SK-N-MC (cell line): ENCODE measurements at regions not wholly inside any gene's neighbourhood (a gene's known extent, or its start where the extent isn't known, plus 50 kb on each side); places are given as distances from the start of the nearest gene placed in this dataset.

ENCODE experiments used
- DNase-seq: peaks from one replicate; pipeline ENCODE4 v3.0.0-alpha.2; 2011; ENCODE audit warnings: low read depth, low spot score
- H3K27ac ChIP-seq: fragments of 200-600 bp; sonication (generic); 2 replicates; pipeline ENCODE4 v1.5.1; 2016; ENCODE audit warnings: mixed run types
- H3K36me3 ChIP-seq: fragments of 200-600 bp; sonication (generic); 2 replicates; pipeline ENCODE4 v1.6.1; 2017; ENCODE audit warnings: antibody characterized with exemption, low read length, mixed read lengths; ENCODE audit not compliant: insufficient read depth
- H3K4me3 ChIP-seq: fragments of 200-600 bp; sonication (generic); 2 replicates; pipeline ENCODE4 v1.5.1; 2016
- H3K9ac ChIP-seq: fragments of 200-600 bp; sonication (generic); 2 replicates; pipeline ENCODE4 v1.8.0; 2017; ENCODE audit warnings: mixed run types, mixed read lengths; ENCODE audit not compliant: insufficient read length
- H3K9me3 ChIP-seq: fragments of 200-600 bp; sonication (generic); 2 replicates; pipeline ENCODE4 v1.6.1; 2017; ENCODE audit warnings: low read depth, mild to moderate bottlenecking, antibody characterized with exemption, low read length, moderate library complexity, mixed read lengths
- EZH2 ChIP-seq: fragments of 200-600 bp; sonication (generic); IDR thresholded peaks from one replicate; pipeline ENCODE4 v1.6.1; 2017; ENCODE audit warnings: antibody characterized with exemption
- FOXP2 ChIP-seq: optimal IDR thresholded peaks from 2 replicates; pipeline ENCODE3; 2011; ENCODE audit warnings: mild to moderate bottlenecking, moderate library complexity; ENCODE audit not compliant: insufficient read depth; ENCODE audit errors: extremely low read length, control extremely low read depth
- POLR2AphosphoS5 ChIP-seq: IDR thresholded peaks from 2 replicates; pipeline ENCODE4 v1.6.1; 2012; ENCODE audit warnings: mild to moderate bottlenecking, low read depth, low read length, borderline replicate concordance

DNA sequence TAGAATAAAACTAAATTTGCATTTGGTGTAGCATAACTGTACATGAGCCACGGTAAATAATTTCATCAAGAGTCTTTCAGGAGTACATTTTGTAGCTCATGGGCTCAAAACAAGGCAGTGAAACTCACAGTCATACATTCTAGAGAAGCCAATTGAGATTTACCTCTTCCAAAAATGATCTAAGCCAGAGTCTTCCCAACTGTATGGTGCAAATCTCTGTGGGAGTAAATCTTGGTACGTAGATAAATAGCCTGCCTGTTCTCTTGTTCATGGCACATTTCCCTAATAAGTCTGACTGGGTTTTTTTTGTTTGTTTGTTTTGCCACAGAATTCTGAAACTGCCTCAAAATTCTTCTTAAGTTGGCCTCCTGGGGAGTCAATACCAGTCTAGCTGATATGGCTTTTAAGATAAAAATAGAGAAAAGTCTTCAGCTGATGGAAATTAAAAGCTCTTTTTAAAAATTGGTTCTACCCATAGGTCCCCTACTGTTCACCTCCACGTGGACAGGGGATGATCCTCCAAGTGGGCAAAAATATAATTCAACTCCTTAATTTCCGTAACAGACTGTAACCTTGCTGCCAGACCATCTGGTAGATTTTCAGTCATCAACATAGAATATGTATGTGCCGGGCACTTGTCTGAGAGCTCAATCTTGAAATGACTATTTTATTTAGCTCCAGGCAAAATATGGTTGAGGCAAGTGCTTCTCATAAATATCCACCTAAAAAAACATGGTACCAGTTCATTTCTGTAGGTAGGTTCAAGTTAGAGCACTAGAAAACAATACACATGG is 365.4 kb downstream of the PDHA2 start:
- Histone ChIP-seq H3K9ac (no peak overlapping the region), H3K4me3 (no peak overlapping the region), H3K36me3 (no peaks in the 10 kb centered on the region), H3K9me3 (no peaks in the 10 kb centered on the region), H3K27ac (no peak overlapping the region)
- DNase-seq, result no peak
- TF ChIP-seq EZH2, result no peak
- no peak for TF ChIP-seq POLR2AphosphoS5
- TF ChIP-seq FOXP2, result no peak

DNA sequence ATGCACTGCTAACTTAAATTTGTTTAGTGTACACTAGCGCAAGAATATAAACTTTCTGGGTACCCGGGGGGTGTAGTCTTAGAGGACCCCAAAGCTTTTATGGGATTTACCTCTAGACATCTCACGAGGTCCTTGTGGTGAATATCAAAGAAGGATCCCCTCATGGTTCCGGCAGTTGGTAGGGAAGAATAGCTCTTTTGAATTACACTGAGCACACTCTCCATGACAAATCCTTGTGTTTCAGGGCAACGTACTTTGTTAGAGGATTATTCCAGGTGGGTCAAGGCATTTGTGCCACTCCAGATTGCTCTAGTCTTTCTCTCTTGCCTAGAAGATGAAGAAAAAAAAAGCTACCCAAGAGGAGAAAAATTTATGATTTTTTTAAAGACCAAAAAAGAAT is 387.6 kb downstream of the PDHA2 start:
- Histone ChIP-seq H3K9ac (no peak overlapping the region), H3K9me3 (no peaks in the 10 kb centered on the region), H3K36me3 (no peaks in the 10 kb centered on the region), H3K27ac (no peak overlapping the region), H3K4me3 (no peak overlapping the region)
- TF ChIP-seq FOXP2, result no peak
- no peak for TF ChIP-seq POLR2AphosphoS5
- no peak for TF ChIP-seq EZH2
- DNase-seq, result no peak

DNA sequence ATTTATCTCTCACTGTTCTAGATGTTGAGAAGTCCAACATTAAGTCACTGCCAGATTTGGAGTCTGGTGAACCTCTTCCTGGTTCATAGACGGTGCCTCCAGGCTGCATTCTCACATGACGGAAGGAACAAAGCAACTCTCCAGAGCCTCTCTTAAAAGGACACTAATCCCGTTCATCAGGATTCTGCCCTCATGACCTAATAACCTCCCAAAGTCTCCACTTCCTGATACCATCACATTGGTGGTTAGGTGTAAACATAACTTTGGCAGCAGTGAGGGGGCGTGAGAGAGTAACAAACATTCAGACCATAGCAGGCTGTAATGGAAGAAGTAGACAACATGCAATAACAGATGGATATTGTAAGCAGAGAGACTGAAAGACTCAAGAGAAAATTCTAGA is 388.6 kb downstream of the PDHA2 start:
- H3K9me3 ChIP-seq, result no peaks in the 10 kb centered on the region
- no peak overlapping the region for H3K4me3 ChIP-seq
- TF ChIP-seq FOXP2 (no peak), EZH2 (no peak)
- no peak overlapping the region for H3K9ac ChIP-seq
- H3K27ac ChIP-seq, result no peak overlapping the region
- H3K36me3 ChIP-seq, result no peaks in the 10 kb centered on the region
- DNase-seq, result no peak

DNA sequence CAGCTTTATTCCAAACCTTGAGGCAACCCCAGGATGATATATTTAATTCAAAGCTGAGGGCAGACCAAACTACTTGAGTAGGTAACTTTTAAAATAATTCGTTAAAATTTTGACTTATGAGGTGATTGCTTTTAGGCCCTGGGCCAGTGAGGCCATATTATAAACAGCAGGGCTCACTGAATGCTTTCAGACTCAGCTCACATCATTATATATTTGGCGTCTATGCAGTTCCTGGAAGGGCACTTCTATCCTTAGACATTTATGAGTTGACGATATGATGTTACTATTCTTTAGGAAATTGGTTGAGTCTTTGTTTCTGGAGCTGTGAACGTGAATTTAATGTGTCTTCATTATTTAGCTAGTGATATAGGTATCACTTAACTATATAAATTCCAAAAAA is 400.1 kb downstream of the PDHA2 start:
- H3K9me3 ChIP-seq, result no peaks in the 10 kb centered on the region
- H3K9ac ChIP-seq, result no peak overlapping the region
- H3K4me3 ChIP-seq, result no peak overlapping the region
- H3K36me3 ChIP-seq, result no peaks in the 10 kb centered on the region
- no peak for DNase-seq
- H3K27ac ChIP-seq, result no peak overlapping the region
- TF ChIP-seq EZH2, result no peak
- no peak for TF ChIP-seq FOXP2
- TF ChIP-seq POLR2AphosphoS5, result no peak

DNA sequence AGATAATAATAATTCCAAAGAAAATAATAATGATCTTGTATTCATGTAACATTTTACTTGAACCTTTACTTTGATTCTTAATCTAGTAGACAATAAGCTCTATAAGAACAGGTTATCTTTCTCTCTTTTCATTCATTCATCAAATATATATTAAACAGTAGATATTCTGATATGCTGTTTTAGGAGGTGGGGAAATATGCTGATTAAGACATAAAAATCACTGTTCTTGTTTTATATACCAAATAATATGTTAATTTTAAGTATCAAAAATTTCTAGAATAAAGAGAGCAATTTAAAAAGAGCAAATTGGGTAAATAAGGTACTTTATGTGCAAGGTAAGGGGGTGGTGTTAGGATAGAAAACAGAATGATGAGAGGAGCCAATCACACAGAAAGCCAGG is 401.9 kb downstream of the PDHA2 start:
- H3K9ac ChIP-seq, result no peak overlapping the region
- no peak overlapping the region for H3K4me3 ChIP-seq
- no peaks in the 10 kb centered on the region for H3K36me3 ChIP-seq
- TF ChIP-seq POLR2AphosphoS5 (no peak), FOXP2 (no peak), EZH2 (no peak)
- no peak overlapping the region for H3K27ac ChIP-seq
- DNase-seq, result no peak
- no peaks in the 10 kb centered on the region for H3K9me3 ChIP-seq

DNA sequence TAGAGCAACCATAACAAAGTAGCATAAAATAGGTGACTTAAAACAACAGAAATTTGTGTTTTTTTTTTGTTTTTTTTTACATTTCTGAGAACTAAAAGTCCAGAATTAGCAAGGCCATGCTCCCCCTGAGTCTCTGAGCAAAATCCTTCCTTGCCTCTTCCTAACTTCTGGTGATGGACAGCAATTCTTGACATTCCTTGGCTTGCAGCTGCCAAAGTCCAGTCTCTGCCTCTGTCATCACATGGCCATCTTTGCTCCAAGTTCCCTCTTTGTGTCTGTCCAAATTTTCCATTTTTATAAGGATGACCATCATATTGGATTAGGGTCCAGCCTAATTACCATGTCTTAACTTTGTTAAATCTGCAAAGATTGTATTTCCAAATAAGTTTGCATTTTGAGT is 407.2 kb downstream of the PDHA2 start:
- no peaks in the 10 kb centered on the region for H3K9me3 ChIP-seq
- TF ChIP-seq POLR2AphosphoS5 (no peak), EZH2 (no peak), FOXP2 (no peak)
- no peak for DNase-seq
- no peak overlapping the region for H3K9ac ChIP-seq
- no peak overlapping the region for H3K27ac ChIP-seq
- H3K36me3 ChIP-seq, result no peaks in the 10 kb centered on the region
- no peak overlapping the region for H3K4me3 ChIP-seq

DNA sequence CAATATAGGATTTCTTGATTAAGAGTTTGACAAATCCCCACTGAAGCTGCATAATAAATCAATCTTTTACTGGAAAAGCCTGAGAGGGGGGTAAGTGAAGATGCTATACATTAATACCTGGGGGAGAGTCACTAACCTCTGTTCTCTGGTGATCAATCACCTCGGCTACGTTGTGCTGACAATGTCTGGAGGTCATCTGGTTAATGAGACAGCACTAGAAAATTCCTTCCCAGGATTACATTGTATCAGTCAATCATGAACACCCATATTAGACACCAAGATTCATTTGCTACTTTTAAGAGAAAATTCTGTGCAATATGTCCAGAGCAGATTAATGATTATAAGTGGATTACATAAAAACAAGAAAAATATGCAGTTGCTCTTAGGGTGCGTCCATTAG is 408.3 kb downstream of the PDHA2 start:
- H3K9ac ChIP-seq, result no peak overlapping the region
- H3K4me3 ChIP-seq, result no peak overlapping the region
- no peaks in the 10 kb centered on the region for H3K9me3 ChIP-seq
- no peaks in the 10 kb centered on the region for H3K36me3 ChIP-seq
- no peak for DNase-seq
- no peak overlapping the region for H3K27ac ChIP-seq
- TF ChIP-seq EZH2 (no peak), FOXP2 (no peak), POLR2AphosphoS5 (no peak)

DNA sequence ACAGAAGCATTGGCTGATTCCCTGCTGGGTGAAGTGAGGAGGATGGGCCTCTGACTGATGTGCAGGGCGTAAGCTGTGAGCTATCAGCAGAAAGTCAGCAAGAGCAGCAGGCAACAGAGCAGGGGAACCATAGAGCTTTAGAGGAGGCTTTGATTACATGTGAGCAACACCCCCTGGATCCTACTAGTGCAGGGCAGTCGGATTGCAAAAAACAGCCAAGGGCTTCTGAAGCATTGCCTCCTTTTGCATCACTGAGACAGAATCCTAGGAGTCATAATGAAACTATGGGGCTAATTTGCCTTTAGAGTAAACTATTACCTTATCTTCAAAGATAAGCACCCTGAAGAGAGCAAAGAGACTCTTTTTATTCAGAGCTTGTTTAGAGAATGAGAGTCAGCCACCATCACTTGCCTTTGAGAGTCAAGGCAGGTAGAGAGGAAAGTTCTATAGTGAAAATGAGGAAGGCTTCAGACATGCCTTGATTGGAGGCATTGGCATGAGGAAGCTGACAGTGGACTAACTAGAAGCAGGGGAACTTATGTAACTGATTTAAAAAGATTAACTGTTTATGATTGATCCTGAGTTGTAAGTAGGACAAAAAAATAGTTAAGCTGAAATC is 420.3 kb downstream of the PDHA2 start:
- no peak overlapping the region for H3K27ac ChIP-seq
- no peak for TF ChIP-seq POLR2AphosphoS5
- TF ChIP-seq EZH2, result no peak
- no peak for TF ChIP-seq FOXP2
- no peak overlapping the region for H3K9ac ChIP-seq
- H3K9me3 ChIP-seq, result no peaks in the 10 kb centered on the region
- DNase-seq, result no peak
- no peak overlapping the region for H3K4me3 ChIP-seq
- no peaks in the 10 kb centered on the region for H3K36me3 ChIP-seq

DNA sequence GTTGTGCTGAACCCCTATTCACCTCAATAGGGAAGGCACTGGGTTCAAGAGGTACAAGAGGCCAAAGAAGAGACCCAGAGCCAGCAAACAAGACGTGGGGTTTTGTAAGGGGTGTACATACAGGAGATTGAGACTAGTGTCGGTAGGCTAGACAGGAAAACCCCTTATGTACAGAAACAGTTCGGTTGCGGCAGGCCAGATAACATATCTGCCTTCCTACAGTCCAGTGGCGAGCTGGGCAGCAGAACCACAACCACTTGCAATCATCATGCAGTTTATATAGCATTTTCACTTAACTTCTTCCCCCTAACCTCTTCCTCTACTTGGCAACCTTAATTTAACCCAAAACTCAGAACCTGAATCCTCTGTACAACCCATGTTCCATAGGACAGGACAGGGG is 422.2 kb downstream of the PDHA2 start:
- no peaks in the 10 kb centered on the region for H3K36me3 ChIP-seq
- TF ChIP-seq EZH2, result no peak
- no peak for TF ChIP-seq FOXP2
- TF ChIP-seq POLR2AphosphoS5, result no peak
- no peaks in the 10 kb centered on the region for H3K9me3 ChIP-seq
- no peak for DNase-seq
- H3K4me3 ChIP-seq, result no peak overlapping the region
- H3K27ac ChIP-seq, result no peak overlapping the region
- H3K9ac ChIP-seq, result no peak overlapping the region

DNA sequence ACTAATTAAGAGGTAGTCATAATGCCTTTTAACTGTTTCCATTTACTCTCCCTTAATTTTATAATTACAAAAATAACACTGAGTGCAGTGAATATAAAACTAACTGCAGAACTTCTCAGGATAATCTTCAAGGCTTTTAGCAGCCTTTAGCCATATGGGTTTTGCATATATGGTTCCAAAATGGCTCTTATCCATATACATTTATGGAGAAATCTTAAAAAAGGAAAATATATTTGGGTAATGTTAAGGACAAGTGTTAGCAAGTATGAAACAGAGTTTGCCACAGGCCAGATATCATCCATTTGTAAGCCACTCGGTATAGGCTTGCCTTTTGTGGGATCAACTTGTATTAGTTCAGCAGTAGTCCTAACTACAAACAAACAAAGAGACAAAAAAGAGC is 423.4 kb downstream of the PDHA2 start:
- DNase-seq, result no peak
- TF ChIP-seq FOXP2, result no peak
- no peak for TF ChIP-seq EZH2
- no peak for TF ChIP-seq POLR2AphosphoS5
- Histone ChIP-seq H3K9ac (no peak overlapping the region), H3K36me3 (no peaks in the 10 kb centered on the region), H3K27ac (no peak overlapping the region), H3K9me3 (no peaks in the 10 kb centered on the region), H3K4me3 (no peak overlapping the region)
